Panc1 (cell line): ENCODE measurements at regions not wholly inside any gene's neighbourhood (a gene's known extent, or its start where the extent isn't known, plus 50 kb on each side); places are given as distances from the start of the nearest gene placed in this dataset.

Experiments
- ATAC-seq: fragments of 200-7000 bp; cut with Tn5 transposase; 2 replicates; pipeline ENCODE4 v1.9.1; 2020; ENCODE audit warnings: mild to moderate bottlenecking, moderate library complexity
- BruUV-seq: library from RNA; stranded (reverse); fragments of 400-500 nt; replicated peaks from 2 replicates; lab custom pipeline; 2021; lab: Mats Ljungman, UMichigan
- CTCF ChIA-PET: fragments of 300-600 bp; sonication (Branson Sonifier 250); formaldehyde crosslinking; loops from one replicate; lab custom pipeline; 2022; ENCODE audit warnings: antibody characterized with exemption; lab: Charles Lee
- POLR2A ChIA-PET: fragments of 300-600 bp; sonication (Branson Sonifier 250); formaldehyde crosslinking; loops from one replicate; lab custom pipeline; 2022; ENCODE audit warnings: antibody characterized with exemption; lab: Charles Lee
- DNase-seq: peaks from one replicate; pipeline ENCODE4 v3.0.0-alpha.2; 2010; ENCODE audit warnings: low read depth, low spot score
- H3K27ac ChIP-seq: 2 replicates; pipeline ENCODE4 v1.5.1; 2011; ENCODE audit warnings: mild to moderate bottlenecking, low read length, inconsistent platforms
- H3K27me3 ChIP-seq: fragments of 200-500 bp; sonication (Bioruptor generic); 2 replicates; pipeline ENCODE4 v1.6.0; 2014; ENCODE audit warnings: low read length, inconsistent platforms; ENCODE audit not compliant: control insufficient read depth, insufficient read depth
- H3K36me3 ChIP-seq: fragments of 200-500 bp; sonication (Bioruptor generic); 2 replicates; pipeline ENCODE4 v1.5.1; 2014; ENCODE audit warnings: inconsistent platforms, mild to moderate bottlenecking, low read length, moderate library complexity; ENCODE audit not compliant: control insufficient read depth, insufficient read depth
- H3K4me1 ChIP-seq: 2 replicates; pipeline ENCODE4 v1.5.1; 2011; ENCODE audit warnings: inconsistent platforms, mild to moderate bottlenecking, low read length, moderate library complexity; ENCODE audit not compliant: control insufficient read depth, insufficient read depth
- H3K4me3 ChIP-seq, 2 experiments: 2 replicates each; pipeline ENCODE4 v1.5.1; 2011 to 2012; ENCODE audit warnings: low read depth in 2 of 2, low read length in 2 of 2, mild to moderate bottlenecking in 2 of 2, inconsistent platforms in 1 of 2, moderate library complexity in 1 of 2
- H3K9me3 ChIP-seq: fragments of 200-500 bp; sonication (Bioruptor generic); 2 replicates; pipeline ENCODE4 v1.5.1; 2014; ENCODE audit warnings: low read depth, mild to moderate bottlenecking, inconsistent platforms, low read length, moderate library complexity; ENCODE audit not compliant: control insufficient read depth, insufficient read depth
- CTCF ChIP-seq: fragments of 450-650 bp; IDR thresholded peaks from 2 replicates; pipeline ENCODE4 v1.5.1; 2017; ENCODE audit warnings: mild to moderate bottlenecking
- POLR2AphosphoS5 ChIP-seq: IDR thresholded peaks from 2 replicates; pipeline ENCODE4 v1.6.1; 2012; ENCODE audit warnings: mild to moderate bottlenecking, low read depth, low read length, moderate library complexity
- SIN3A ChIP-seq: IDR thresholded peaks from 2 replicates; pipeline ENCODE4 v1.6.1; 2012; ENCODE audit warnings: low read depth, mild to moderate bottlenecking, low read length, moderate library complexity, borderline replicate concordance; ENCODE audit not compliant: insufficient read depth
- TCF7L2 ChIP-seq: IDR thresholded peaks from 2 replicates; pipeline ENCODE4 v1.6.1; 2011; ENCODE audit warnings: mild to moderate bottlenecking, low read depth, low read length, inconsistent platforms
- in situ Hi-C: cut with HindIII; loops from 2 replicates; pipeline ENCODE4 v1.10.0; 2016; ENCODE audit warnings: low sequenced_read_pairs, low pct_unique_long_range_greater_than_20kb
- intact Hi-C: fragments of 100-400 bp; cut with micrococcal nuclease; formaldehyde crosslinking; loops from one replicate; pipeline ENCODE4 v1.10.0; 2022; ENCODE audit not compliant: unreplicated experiment
- TF ChIP-seq, protein P1 (sequence below), 2 experiments: IDR thresholded peaks; 2 replicates each; pipeline ENCODE4 v1.6.1; 2011 to 2012; ENCODE audit warnings: low read depth in 2 of 2, control low read depth in 1 of 2, low read length in 1 of 2, mild to moderate bottlenecking in 1 of 2, moderate library complexity in 1 of 2; ENCODE audit not compliant: insufficient read depth in 1 of 2

DNA sequence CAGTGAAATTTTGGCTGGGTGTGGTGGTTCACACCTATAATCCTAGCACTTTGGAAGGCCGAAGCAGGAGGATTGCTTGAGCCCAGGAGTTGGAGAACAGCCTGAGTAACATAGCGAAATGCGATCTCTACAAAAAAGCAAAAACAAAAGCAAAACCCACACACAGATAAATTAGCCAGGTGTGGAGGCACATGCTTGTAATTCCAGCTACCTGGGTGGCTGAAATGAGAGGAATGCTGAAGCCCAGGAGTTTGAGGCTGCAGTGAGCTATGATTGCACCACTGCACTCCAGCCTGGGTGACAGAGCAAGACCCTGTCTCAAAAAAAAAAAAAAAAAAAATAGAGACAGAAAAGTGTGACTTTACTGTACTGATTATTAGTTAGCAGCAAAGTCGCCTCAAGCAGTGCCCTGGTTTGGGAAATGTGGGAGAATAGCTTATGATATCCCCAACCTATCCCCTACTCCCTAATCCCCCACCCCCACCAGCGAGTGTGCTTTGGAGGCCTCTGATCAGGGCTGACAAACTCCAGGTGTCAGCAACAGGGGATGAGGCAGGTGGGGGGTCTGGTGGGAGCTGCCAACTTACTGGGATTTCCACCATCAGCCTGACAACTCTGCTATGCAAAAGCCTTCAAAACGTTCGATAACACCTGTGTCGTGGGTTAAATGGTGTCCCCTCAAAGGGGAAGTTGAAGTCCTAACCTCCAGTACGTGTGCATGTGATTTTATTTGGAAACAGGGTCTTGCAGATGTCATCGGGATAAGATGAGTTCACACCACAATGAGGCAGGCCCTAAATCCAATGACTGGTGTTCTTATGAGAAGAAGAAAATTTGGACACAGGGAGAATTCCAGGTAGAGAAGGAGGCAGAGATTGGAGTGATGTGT is 124.7 kb upstream of the SDK1 start:
- in situ Hi-C loops (no loop called here), intact Hi-C loops (no loop called here)
- BruUV-seq = no TSS peak
- Histone ChIP-seq H3K4me3 (no peak overlapping the region), H3K27ac (no peak overlapping the region), H3K27me3 (no peaks in the 10 kb centered on the region), H3K4me1 (no peaks in the 10 kb centered on the region), H3K36me3 (no peaks in the 10 kb centered on the region), H3K9me3 (no peaks in the 10 kb centered on the region)
- ATAC-seq (no peak), DNase-seq (no peak)
- TF ChIP-seq CTCF = no peak
- no peak for TF ChIP-seq POLR2AphosphoS5
- TF ChIP-seq TCF7L2 = no peak
- TF ChIP-seq, protein P1, sequence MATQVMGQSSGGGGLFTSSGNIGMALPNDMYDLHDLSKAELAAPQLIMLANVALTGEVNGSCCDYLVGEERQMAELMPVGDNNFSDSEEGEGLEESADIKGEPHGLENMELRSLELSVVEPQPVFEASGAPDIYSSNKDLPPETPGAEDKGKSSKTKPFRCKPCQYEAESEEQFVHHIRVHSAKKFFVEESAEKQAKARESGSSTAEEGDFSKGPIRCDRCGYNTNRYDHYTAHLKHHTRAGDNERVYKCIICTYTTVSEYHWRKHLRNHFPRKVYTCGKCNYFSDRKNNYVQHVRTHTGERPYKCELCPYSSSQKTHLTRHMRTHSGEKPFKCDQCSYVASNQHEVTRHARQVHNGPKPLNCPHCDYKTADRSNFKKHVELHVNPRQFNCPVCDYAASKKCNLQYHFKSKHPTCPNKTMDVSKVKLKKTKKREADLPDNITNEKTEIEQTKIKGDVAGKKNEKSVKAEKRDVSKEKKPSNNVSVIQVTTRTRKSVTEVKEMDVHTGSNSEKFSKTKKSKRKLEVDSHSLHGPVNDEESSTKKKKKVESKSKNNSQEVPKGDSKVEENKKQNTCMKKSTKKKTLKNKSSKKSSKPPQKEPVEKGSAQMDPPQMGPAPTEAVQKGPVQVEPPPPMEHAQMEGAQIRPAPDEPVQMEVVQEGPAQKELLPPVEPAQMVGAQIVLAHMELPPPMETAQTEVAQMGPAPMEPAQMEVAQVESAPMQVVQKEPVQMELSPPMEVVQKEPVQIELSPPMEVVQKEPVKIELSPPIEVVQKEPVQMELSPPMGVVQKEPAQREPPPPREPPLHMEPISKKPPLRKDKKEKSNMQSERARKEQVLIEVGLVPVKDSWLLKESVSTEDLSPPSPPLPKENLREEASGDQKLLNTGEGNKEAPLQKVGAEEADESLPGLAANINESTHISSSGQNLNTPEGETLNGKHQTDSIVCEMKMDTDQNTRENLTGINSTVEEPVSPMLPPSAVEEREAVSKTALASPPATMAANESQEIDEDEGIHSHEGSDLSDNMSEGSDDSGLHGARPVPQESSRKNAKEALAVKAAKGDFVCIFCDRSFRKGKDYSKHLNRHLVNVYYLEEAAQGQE (IDR thresholded peaks at IDR 0.05; ENCODE audit: insufficient read depth in 1 of 2, low read depth in 2 of 2, low read length in 1 of 2) = no peak
- POLR2A ChIA-PET = no interaction called here
- CTCF ChIA-PET = no interaction called here

DNA sequence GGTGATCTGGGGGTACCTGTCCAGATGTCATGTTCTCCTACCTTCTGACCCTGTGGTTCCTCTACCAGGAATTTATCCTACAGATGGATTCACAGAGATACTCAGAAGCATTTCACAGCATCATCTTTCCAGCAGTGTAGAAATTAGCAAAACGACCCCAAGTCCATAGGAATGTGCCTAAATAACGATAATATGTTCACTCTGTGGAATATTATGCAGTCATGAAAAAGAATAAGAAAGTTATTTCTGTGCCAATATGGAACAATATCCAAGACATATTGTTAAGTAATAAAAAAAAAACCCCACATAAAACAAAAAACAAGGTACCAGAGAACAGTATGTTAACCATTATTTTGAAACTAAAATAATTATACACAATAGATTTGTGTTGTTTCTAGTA is 123.8 kb upstream of the SDK1 start:
- Histone ChIP-seq H3K9me3 (no peaks in the 10 kb centered on the region), H3K27me3 (no peaks in the 10 kb centered on the region), H3K4me1 (no peaks in the 10 kb centered on the region), H3K36me3 (no peaks in the 10 kb centered on the region), H3K4me3 (no peak overlapping the region), H3K27ac (no peak overlapping the region)
- BruUV-seq = no TSS peak
- intact Hi-C loops = no loop called here
- TF ChIP-seq CTCF (no peak), TCF7L2 (no peak), POLR2AphosphoS5 (no peak), SIN3A (no peak)
- TF ChIP-seq, protein P1 (IDR thresholded peaks at IDR 0.05; ENCODE audit: insufficient read depth in 1 of 2, low read depth in 2 of 2, low read length in 1 of 2) = no peak
- POLR2A ChIA-PET = no interaction called here
- CTCF ChIA-PET = no interaction called here
- DNase-seq (no peak), ATAC-seq (no peak)
- in situ Hi-C loops = no loop called here
